ENCODE measurements at regions not wholly inside any gene's neighbourhood (a gene's known extent, or its start where the extent isn't known, plus 50 kb on each side); places are given as distances from the start of the nearest gene placed in this dataset.
"Not testable (repeated sequence)": the region's sequence is repeated elsewhere in the genome, so short reads cannot be mapped to it uniquely, and the experiment has no call there.

GRCh38 chr15:20248434-20248833 lies 293.2 kb downstream of the GOLGA6L6 start:
- not testable (repeated sequence) for H3K4me3 ChIP-seq

DNA sequence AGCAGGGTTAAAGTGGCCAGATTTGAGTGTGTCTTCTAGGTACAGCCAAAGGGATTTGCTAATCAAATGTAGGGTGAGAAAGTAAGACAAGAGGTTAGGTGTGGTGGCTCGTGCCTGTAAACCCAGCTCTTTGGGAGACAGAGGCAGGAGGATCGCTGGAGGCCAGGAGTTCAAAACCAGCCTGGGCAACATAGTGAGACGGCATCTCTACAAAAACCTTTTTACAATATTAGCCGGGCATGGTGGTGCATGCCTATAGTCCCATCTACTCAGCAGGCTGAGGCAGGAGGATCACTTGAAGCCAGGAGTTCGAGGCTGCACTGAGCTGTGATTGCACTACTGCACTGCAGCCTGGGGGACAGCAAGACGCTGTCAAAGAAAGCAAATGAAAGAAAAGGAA lies 294.5 kb downstream of the GOLGA6L6 start:
- H3K4me3 ChIP-seq, H3K27ac ChIP-seq: not testable (repeated sequence)

More at GRCh38 chr15:20248434-20248833, 293.2 kb downstream of the GOLGA6L6 start:
- not testable (repeated sequence) for H3K27ac ChIP-seq

DNA sequence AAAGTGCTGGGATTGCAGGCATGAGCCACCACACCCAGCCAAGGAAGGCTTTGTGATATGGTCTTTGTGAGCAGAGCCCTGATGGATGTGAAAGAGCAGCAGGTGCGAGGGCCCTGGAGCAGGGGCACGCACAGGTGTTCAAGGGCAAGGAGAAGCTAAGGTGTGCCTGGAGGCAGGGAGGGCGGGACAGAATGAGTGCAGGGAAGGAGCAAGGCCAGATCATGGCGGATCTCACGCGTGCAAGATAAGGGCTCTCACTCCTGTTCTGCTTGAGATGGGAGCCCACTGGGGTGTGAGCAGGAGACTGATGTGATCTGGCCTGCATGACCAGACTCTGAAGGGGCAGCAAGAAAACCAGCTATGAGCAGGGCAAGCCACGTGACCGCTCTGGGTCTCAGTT lies 295.0 kb downstream of the GOLGA6L6 start:
- not testable (repeated sequence) for H3K27ac ChIP-seq, H3K4me3 ChIP-seq

- H3K4me3 ChIP-seq, H3K27ac ChIP-seq: not testable (repeated sequence)
Observed at GRCh38 chr15:20245856-20246255, 295.7 kb downstream of the GOLGA6L6 start.

DNA sequence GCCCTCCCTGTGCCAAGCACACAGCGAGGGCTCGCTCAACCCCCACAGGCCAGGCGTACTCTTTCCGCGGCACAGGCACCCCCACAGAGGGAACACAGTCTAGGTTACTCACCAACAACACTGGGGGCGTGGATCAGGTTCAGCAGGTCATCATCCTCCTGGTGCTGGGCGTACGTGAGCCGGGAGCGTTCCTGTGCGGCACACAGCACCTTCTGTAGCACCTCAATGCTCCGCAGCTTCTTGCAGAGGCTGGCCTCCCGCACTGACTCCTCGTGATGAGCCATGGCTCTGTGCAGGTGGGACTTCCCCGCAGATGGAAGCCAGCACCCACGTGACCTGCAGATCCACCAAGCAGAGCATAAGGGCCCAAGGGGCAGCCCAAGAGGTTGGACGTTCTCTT lies 296.8 kb downstream of the GOLGA6L6 start:
- not testable (repeated sequence) for H3K27ac ChIP-seq, H3K4me3 ChIP-seq

DNA sequence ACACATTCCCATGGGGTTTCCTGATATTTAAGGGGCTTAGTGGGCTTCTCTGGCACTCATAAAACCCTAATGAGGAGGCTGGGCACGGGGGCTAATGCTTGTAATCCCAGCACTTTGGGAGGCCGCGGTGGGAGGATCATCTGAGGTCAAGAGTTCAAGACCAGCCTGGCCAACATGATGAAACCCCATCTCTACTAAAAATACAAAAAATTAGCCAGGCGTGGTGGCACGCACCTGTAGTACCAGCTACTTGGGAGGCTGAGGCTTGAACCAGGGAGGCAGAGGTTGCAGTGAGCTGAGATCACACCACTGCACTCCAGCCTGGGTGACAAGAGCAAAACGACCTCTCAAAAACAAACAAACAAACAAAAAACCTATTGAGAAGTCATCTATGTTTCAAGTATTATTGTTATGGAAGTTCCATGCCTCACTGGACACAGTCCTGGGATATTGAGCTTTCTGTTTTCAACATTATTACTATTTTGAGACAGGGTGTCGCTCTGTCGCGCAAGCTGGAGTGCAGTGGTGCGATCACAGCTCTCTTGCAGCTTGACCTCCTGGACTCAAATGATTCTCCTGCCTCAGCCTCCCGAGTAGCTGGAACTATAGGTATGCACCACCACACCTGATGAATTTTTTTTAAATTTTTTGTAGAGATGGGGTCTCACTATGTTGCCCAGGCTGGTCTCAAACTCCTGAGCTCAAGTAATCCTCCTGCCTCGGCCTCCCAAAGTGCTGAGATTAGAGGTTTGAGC lies 297.9 kb downstream of the GOLGA6L6 start:
- H3K27ac ChIP-seq, H3K4me3 ChIP-seq: not testable (repeated sequence)

DNA sequence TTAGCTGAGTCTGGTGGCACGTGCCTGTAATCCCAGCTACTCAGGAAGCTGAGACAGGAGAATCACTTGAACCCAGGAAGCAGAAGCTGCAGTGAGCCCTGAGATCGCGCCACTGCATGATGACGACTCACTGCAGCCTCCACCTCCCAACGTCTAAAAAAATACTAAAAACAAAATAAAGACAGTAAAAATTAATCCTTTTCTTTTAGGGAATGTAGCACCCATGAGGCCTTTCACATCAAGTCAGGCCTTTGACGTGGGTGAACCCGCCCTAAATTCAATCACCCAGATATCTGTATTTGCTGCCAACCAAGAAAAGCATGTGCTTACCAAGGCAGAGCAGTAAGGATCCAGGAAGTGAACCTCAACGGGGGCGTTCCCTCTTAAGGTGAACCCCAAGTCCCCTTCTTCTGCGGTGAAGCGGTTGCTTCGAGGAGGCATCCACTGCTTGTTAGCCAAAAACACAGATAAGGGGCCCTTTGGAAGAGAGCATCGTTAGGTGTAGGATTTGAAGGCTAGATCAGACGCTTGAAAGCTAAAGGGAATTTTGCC lies 301.2 kb downstream of the GOLGA6L6 start:
- H3K27ac ChIP-seq, H3K4me3 ChIP-seq: not testable (repeated sequence)

GRCh38 chr15:20239186-20239585 lies 302.4 kb downstream of the GOLGA6L6 start:
- not testable (repeated sequence) for H3K27ac ChIP-seq, H3K4me3 ChIP-seq

DNA sequence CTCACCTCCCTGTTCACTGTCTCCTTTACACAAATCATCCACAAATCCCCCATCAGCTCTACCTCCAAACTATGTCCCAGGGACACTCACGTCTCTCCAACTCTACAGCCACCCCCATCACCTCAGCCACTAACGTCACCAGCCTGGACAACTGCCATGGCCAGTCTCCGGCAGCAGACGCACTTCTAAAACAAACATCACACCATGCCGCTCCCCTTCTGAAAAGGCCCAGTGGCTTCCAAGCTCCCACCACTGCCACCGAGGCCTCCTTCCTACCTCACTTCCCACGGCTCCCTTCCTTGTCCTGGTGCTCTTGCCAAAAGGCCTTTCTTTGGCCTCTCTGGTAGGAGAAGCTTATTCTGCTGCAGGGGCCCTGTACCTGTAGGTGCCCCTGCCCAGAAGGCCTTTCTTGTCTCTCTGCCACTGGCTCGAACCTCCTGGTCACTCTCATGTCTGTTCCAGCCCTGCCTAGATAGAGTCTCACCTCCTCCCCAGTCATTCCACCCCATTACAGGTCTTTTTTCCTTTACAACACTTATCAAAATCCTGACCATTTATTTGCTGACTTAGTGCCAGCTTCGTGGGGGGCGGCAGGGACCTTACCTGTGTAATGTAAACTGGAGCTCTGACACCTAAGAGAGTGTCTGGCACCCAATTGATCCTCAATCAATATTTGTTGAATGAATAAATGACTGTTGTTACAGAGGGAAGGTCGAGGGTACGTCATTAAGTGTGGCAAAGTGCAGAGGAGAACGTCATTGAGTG lies 304.2 kb downstream of the GOLGA6L6 start:
- H3K4me3 ChIP-seq, H3K27ac ChIP-seq: not testable (repeated sequence)

DNA sequence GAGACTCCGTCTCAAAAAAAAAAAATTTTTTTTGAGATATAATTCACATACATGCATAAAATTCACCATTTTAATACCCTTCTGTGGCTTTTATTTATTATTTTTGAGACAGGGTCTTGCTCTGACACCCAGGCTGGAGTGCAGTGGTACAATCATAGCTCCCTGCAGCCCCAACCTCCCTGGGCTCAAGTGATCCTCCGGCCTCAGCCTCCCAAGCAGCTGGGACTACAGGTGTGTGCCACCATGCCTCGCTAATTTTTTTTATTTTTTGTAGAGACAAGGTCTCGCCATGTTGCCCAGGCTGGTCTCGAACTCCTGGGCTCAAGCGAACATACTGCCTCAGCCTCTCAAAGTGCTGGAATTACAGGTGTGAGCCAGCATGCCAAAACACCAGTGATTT lies 305.9 kb downstream of the GOLGA6L6 start:
- not testable (repeated sequence) for H3K27ac ChIP-seq, H3K4me3 ChIP-seq

- not testable (repeated sequence) for H3K4me3 ChIP-seq, H3K27ac ChIP-seq
Observed at GRCh38 chr15:20234006-20234540, 307.5 kb downstream of the GOLGA6L6 start.

DNA sequence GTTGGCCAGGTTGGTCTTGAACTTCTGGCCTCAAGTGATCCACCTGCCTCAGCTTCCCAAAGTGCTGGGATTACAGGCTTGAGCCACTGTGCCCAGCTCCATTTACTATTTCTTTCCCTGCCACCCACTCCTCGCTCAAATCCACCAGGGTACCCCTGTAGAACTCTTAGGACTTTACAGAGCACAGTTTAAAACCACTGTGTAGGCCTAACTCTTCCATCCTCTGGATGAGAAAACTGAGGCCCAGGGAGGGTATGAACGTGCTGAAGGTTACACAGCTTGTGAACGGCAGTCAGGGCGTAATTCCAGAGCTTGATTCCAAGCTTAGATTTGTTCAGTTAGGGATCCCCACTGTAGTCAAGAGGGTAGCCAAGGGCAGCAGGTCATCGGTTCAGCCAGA lies 309.1 kb downstream of the GOLGA6L6 start:
- H3K4me3 ChIP-seq, H3K27ac ChIP-seq: not testable (repeated sequence)

DNA sequence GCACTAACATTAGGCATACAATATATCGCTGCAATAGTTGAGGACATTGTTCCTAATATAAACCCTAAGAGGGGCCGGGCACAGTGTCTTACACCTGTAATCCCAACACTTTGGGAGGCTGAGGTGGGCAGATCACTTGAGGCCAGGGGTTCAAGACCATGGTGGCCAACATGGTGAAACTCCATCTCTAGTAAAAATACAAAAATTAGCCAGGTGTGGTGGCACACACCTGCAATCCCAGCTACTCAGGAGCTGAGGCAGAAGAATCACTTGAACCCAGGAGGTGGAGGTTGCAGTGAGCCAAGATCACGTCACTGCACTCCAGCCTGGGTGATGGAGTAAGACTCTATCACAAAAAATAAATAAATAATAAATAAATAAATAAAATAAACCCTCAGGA lies 310.9 kb downstream of the GOLGA6L6 start:
- H3K4me3 ChIP-seq, H3K27ac ChIP-seq: not testable (repeated sequence)

- H3K27ac ChIP-seq, H3K4me3 ChIP-seq: not testable (repeated sequence)
Observed at GRCh38 chr15:20228791-20229190, 312.8 kb downstream of the GOLGA6L6 start.

DNA sequence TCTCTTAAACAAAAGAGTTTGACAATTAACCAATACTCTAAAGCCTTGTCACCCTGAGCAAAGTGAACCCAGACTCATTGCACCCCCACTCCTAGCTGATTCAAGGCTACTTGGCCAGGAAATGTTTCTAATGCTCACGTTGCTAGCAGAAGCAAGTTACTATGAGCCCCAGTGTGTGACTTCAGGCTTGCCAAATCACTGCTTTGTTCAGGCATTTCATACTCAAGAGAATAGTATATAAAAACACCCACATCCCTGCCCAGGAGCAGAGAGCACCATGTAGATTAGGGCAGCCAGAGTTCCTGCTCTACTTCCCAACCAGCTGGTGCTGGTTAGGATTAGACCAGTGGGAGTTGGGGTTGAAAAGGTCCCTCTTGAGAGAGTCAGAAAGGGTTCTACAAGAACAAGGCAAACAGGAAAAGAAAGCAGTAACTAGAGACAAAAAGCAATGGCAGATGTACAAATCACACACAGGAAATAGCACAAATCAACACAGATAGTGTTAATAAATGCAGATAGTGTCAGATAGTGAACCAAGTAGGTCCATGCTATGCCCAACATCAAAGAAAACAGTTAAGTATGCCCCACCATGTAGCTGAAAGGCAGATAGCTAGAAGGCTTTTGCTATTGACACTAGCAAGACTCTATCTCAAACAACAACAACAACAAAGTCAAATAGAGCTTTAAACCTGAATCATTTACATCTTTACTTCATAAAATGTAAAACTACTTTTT lies 314.3 kb downstream of the GOLGA6L6 start:
- peak overlapping the region in 2 of 21 experiments; percentile 7 to 8 for H3K27ac ChIP-seq
- H3K4me3 ChIP-seq, result not testable (repeated sequence)

DNA sequence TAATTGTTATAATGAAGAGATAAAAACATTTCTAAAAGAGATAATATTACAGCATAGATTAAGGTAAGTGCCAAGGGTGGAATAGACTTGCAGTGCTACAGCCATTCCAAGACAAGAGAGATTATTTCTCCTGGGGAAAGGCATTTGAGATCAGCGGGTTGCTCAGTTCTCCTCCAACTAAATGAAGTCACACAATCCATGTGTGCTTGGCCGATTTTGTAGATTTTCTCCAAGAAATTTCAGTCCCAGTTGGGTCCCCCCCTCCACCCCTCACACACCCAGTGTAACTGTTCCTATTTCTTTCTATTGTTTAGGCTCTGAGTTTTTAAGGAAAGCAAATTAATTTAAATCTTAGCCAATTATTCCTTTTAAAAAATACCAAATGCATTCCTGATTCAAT lies 315.1 kb downstream of the GOLGA6L6 start:
- H3K27ac ChIP-seq, result peak overlapping the region in 1 of 21 experiments; percentile 8
- not testable (repeated sequence) for H3K4me3 ChIP-seq

GRCh38 chr15:20221063-20221462 lies 320.5 kb downstream of the GOLGA6L6 start:
- H3K4me3 ChIP-seq, H3K27ac ChIP-seq: not testable (repeated sequence)

DNA sequence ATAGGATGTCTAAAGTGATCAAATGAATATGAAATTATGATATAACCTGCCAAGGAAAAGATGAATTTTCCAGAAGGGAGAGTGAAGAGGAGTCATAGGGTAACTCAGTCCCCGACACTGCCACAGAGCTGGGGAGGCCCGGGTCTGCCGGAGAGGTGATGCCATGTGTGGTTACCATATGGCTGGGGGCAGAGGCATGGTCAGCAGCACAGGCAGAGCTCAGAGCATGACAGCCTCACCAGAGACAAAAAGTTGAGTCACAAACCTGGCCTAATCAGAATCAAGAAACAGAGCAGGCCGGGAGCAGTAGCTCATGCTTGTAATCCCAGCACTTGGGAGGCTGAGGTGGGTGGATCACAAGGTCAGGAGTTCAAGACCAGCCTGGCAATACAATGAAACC lies 322.4 kb downstream of the GOLGA6L6 start:
- H3K4me3 ChIP-seq, H3K27ac ChIP-seq: not testable (repeated sequence)

DNA sequence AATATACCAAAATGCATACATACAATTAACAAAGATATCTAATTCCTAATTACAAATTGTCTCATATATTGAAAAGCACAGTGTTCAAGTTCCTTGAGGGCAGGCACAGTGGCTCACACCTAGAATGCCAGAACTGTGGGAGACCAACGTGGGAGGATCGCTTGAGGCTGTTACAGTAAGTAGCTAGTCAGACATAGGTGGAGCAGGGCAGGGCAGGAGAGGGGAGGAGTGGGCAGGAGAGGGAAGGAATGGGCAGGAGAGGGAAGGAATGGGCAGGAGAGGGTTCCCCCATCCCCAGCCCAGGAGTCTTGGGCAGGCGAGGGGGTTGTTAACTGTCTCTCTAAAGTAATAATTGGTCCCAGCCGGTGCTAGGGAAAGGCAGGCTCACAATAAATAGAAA lies 325.9 kb downstream of the GOLGA6L6 start:
- H3K27ac ChIP-seq, H3K4me3 ChIP-seq: not testable (repeated sequence)

DNA sequence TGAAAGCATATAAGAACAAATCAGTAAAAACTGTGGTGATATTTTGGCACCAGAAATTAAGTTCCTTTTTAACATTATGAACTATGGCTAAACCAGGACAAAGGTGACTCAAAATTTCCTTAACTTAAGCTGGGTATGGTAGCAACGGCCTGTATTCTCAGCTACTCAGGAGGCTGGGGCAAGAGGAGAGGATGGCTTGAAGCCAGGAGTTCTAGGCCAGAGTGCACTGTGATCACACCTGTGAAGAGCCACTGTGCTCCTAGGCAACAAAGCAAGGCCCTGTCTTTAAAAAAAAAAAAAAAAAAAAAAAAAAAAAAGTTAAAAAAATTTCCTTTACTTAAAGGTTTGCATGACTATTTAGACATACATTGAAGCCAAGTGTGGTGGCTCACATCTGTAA lies 327.5 kb downstream of the GOLGA6L6 start:
- H3K4me3 ChIP-seq, result not testable (repeated sequence)

More for the DNA sequence above, 327.5 kb downstream of the GOLGA6L6 start:
- not testable (repeated sequence) for H3K27ac ChIP-seq
